PFSK-1 (cell line): ENCODE measurements at regions not wholly inside any gene's neighbourhood (a gene's known extent, or its start where the extent isn't known, plus 50 kb on each side); places are given as distances from the start of the nearest gene placed in this dataset.

ENCODE experiments used
- TAF1 ChIP-seq: IDR thresholded peaks from 2 replicates; pipeline ENCODE4 v1.6.1; 2012; ENCODE audit warnings: low read length, control low read depth, borderline replicate concordance; ENCODE audit not compliant: insufficient read depth
- TF ChIP-seq, protein P1 (sequence below), 2 experiments: IDR thresholded peaks; 2 replicates each; pipeline versions ENCODE4 v1.6.1 to v1.8.0; 2011 to 2012; ENCODE audit warnings: low read depth in 2 of 2, low read length in 2 of 2, control low read depth in 1 of 2, inconsistent platforms in 1 of 2, mild to moderate bottlenecking in 1 of 2, moderate library complexity in 1 of 2; ENCODE audit not compliant: insufficient read depth in 1 of 2

DNA sequence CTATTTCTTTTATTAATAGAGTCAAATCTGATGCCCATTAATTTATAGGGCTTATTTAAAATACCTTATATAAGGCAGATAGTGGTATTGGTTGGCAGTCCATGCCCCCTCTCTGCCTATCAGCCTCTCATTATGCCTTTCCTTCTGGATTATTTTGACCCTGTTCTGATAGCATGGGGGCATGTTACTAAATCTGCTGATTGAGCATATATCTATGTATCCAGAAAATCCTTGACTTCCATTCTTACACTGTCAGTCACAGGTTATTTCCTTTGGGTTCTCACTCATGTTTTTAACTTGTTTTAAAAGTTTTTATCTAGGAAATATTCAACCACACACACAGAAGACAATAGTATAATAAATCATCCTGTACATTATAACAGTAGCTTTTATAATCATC, 1184.9 kb downstream of the HACE1 start:
- TF ChIP-seq, protein P1, sequence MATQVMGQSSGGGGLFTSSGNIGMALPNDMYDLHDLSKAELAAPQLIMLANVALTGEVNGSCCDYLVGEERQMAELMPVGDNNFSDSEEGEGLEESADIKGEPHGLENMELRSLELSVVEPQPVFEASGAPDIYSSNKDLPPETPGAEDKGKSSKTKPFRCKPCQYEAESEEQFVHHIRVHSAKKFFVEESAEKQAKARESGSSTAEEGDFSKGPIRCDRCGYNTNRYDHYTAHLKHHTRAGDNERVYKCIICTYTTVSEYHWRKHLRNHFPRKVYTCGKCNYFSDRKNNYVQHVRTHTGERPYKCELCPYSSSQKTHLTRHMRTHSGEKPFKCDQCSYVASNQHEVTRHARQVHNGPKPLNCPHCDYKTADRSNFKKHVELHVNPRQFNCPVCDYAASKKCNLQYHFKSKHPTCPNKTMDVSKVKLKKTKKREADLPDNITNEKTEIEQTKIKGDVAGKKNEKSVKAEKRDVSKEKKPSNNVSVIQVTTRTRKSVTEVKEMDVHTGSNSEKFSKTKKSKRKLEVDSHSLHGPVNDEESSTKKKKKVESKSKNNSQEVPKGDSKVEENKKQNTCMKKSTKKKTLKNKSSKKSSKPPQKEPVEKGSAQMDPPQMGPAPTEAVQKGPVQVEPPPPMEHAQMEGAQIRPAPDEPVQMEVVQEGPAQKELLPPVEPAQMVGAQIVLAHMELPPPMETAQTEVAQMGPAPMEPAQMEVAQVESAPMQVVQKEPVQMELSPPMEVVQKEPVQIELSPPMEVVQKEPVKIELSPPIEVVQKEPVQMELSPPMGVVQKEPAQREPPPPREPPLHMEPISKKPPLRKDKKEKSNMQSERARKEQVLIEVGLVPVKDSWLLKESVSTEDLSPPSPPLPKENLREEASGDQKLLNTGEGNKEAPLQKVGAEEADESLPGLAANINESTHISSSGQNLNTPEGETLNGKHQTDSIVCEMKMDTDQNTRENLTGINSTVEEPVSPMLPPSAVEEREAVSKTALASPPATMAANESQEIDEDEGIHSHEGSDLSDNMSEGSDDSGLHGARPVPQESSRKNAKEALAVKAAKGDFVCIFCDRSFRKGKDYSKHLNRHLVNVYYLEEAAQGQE (IDR thresholded peaks at IDR 0.05; ENCODE audit: insufficient read depth in 1 of 2, low read depth in 2 of 2, low read length in 2 of 2), result no peak
- TF ChIP-seq TAF1, result no peak
